ENCODE measurements at regions not wholly inside any gene's neighbourhood (a gene's known extent, or its start where the extent isn't known, plus 50 kb on each side); places are given as distances from the start of the nearest gene placed in this dataset.

DNA sequence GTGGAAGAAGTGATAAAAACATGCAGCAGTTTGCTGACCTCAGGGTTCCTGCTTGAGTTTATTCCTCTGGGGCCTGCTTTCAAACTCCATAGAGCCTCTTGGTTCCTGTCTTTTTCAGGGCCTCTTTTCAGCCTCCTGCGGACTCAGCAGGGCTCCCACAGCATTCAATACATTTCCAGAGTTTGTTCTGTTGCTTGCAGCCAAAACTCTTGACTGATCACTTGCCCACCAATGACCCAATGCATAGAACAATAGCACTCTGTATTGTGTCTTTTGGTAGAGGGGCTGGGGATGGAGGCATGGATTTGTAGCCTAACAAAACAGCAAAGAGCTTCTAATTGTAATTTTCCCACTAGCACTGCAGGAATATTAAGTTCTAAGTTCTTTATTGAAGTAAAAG is 50.8 kb upstream of the CREB5 start:
- in situ Hi-C loops (cut with HindIII; ENCODE audit: low pct_unique_long_range_greater_than_20kb, low sequenced_read_pairs) (no loop called here), intact Hi-C loops (cut with micrococcal nuclease; ENCODE audit: unreplicated experiment) (no loop called here)
- H3K9me3 ChIP-seq (ENCODE audit: control insufficient read depth, insufficient read depth, low read depth, low read length) = no peaks in the 10 kb centered on the region
- CTCF ChIA-PET = no interaction called here
- no TSS peak for BruUV-seq (replicated peaks)
- H3K27ac ChIP-seq (ENCODE audit: low read length) = no peak overlapping the region
- ATAC-seq = no peak
- peaks cover 5% of the 10 kb centered on the region for H3K27me3 ChIP-seq (ENCODE audit: control insufficient read depth, insufficient read depth, low read length)
- no peak for TF ChIP-seq SIN3A (IDR thresholded peaks at IDR 0.05; ENCODE audit: borderline replicate concordance, insufficient read depth, low read depth, low read length)
- TF ChIP-seq POLR2AphosphoS5 (IDR thresholded peaks at IDR 0.05; ENCODE audit: low read depth, low read length) = no peak
- TF ChIP-seq, protein P1, sequence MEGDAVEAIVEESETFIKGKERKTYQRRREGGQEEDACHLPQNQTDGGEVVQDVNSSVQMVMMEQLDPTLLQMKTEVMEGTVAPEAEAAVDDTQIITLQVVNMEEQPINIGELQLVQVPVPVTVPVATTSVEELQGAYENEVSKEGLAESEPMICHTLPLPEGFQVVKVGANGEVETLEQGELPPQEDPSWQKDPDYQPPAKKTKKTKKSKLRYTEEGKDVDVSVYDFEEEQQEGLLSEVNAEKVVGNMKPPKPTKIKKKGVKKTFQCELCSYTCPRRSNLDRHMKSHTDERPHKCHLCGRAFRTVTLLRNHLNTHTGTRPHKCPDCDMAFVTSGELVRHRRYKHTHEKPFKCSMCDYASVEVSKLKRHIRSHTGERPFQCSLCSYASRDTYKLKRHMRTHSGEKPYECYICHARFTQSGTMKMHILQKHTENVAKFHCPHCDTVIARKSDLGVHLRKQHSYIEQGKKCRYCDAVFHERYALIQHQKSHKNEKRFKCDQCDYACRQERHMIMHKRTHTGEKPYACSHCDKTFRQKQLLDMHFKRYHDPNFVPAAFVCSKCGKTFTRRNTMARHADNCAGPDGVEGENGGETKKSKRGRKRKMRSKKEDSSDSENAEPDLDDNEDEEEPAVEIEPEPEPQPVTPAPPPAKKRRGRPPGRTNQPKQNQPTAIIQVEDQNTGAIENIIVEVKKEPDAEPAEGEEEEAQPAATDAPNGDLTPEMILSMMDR (IDR thresholded peaks at IDR 0.05) = no peak
- no peak for TF ChIP-seq TCF7L2 (IDR thresholded peaks at IDR 0.05; ENCODE audit: low read depth, low read length)
- TF ChIP-seq, protein P2, sequence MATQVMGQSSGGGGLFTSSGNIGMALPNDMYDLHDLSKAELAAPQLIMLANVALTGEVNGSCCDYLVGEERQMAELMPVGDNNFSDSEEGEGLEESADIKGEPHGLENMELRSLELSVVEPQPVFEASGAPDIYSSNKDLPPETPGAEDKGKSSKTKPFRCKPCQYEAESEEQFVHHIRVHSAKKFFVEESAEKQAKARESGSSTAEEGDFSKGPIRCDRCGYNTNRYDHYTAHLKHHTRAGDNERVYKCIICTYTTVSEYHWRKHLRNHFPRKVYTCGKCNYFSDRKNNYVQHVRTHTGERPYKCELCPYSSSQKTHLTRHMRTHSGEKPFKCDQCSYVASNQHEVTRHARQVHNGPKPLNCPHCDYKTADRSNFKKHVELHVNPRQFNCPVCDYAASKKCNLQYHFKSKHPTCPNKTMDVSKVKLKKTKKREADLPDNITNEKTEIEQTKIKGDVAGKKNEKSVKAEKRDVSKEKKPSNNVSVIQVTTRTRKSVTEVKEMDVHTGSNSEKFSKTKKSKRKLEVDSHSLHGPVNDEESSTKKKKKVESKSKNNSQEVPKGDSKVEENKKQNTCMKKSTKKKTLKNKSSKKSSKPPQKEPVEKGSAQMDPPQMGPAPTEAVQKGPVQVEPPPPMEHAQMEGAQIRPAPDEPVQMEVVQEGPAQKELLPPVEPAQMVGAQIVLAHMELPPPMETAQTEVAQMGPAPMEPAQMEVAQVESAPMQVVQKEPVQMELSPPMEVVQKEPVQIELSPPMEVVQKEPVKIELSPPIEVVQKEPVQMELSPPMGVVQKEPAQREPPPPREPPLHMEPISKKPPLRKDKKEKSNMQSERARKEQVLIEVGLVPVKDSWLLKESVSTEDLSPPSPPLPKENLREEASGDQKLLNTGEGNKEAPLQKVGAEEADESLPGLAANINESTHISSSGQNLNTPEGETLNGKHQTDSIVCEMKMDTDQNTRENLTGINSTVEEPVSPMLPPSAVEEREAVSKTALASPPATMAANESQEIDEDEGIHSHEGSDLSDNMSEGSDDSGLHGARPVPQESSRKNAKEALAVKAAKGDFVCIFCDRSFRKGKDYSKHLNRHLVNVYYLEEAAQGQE (IDR thresholded peaks at IDR 0.05; ENCODE audit: insufficient read depth in 1 of 2, low read depth in 2 of 2, low read length in 1 of 2) = no peak
- POLR2A ChIA-PET = no interaction called here
- 0 out of 2 replicates have a peak, but pooled peaks cover 2% of the 10 kb centered on the region for H3K4me1 ChIP-seq (ENCODE audit: control insufficient read depth, insufficient read depth, low read length)
- H3K36me3 ChIP-seq (ENCODE audit: control insufficient read depth, insufficient read depth, low read length) = no peaks in the 10 kb centered on the region
- H3K4me3 ChIP-seq (ENCODE audit: low read depth in 2 of 2, low read length in 2 of 2) = no peak overlapping the region
- DNase-seq (ENCODE audit: low read depth, low spot score) = no peak

DNA sequence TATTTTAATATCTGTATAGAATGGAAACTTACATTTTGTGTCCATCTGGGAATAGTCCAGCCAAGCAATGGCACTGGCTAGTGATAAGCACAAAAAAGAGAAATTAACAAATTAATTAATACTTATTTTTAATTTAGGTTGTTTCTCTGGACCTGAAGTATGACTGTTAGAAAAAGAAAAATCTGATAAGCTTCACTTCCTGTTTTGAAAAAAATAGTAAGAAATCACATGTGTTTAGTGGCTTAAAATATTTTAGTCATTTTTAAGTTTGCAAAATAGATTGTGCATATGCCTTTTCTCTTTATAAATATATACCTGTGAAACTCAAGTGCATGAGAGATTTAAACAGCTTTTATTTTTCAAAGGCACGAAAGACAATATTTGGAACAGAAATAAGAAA is 50.1 kb upstream of the CREB5 start:
- no TSS peak for BruUV-seq (replicated peaks)
- Histone ChIP-seq H3K4me3 (ENCODE audit: low read depth in 2 of 2, low read length in 2 of 2) (no peak overlapping the region), H3K27me3 (ENCODE audit: control insufficient read depth, insufficient read depth, low read length) (peaks cover 6% of the 10 kb centered on the region), H3K36me3 (ENCODE audit: control insufficient read depth, insufficient read depth, low read length) (no peaks in the 10 kb centered on the region), H3K9me3 (ENCODE audit: control insufficient read depth, insufficient read depth, low read depth, low read length) (no peaks in the 10 kb centered on the region), H3K27ac (ENCODE audit: low read length) (no peak overlapping the region), H3K4me1 (ENCODE audit: control insufficient read depth, insufficient read depth, low read length) (0 out of 2 replicates have a peak, but pooled peaks cover 2% of the 10 kb centered on the region)
- intact Hi-C loops (cut with micrococcal nuclease; ENCODE audit: unreplicated experiment) = no loop called here
- TF ChIP-seq SIN3A (IDR thresholded peaks at IDR 0.05; ENCODE audit: borderline replicate concordance, insufficient read depth, low read depth, low read length) (no peak), POLR2AphosphoS5 (IDR thresholded peaks at IDR 0.05; ENCODE audit: low read depth, low read length) (no peak), TCF7L2 (IDR thresholded peaks at IDR 0.05; ENCODE audit: low read depth, low read length) (no peak)
- TF ChIP-seq, protein P1 (IDR thresholded peaks at IDR 0.05) = no peak
- TF ChIP-seq, protein P2 (IDR thresholded peaks at IDR 0.05; ENCODE audit: insufficient read depth in 1 of 2, low read depth in 2 of 2, low read length in 1 of 2) = no peak
- ATAC-seq = no peak
- in situ Hi-C loops (cut with HindIII; ENCODE audit: low pct_unique_long_range_greater_than_20kb, low sequenced_read_pairs) = no loop called here
- CTCF ChIA-PET = no interaction called here
- POLR2A ChIA-PET = no interaction called here
- no peak for DNase-seq (ENCODE audit: low read depth, low spot score)

All from Panc1 (cell line).